HG02943 (cell line): ENCODE measurements at regions not wholly inside any gene's neighbourhood (a gene's known extent, or its start where the extent isn't known, plus 50 kb on each side); places are given as distances from the start of the nearest gene placed in this dataset.
"Not testable (repeated sequence)": the region's sequence is repeated elsewhere in the genome, so short reads cannot be mapped to it uniquely, and the experiment has no call there.

Source experiments
- ATAC-seq: cut with Tn5 transposase; IDR thresholded peaks from one replicate; pipeline ENCODE4 v1.9.1; 2021; ENCODE audit warnings: mild to moderate bottlenecking, low read depth, moderate library complexity; ENCODE audit not compliant: unreplicated experiment

DNA sequence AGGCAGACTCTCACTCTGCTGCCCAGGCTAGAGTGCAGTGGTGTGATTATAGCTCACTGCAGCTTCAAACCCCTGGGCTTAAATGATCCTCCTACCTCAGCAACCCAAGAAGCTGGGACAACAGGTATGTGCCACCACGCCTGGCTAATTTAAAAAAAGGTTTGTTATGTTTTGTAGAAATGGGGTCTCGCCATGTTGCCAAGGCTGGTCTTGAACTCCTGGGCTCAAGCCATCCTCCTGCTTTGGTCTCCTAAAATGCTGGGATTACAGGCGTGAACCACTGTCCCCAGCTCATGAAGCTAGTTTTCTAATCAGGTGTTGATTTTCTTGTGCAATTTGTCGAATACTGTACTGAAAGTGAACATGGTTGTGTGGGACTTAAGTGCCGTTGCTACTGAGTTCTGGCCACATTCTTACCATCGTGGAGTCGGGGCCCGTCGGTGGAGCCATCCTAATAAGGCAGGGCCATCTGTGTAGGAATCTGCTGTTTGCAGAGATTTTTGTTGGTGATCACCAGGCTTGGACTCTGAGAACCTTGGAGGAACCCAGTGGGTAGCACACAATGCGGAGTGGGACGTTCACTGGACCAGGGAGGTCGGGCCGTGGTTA is 193.2 kb downstream of the GOLGA6L6 start:
- no peak for ATAC-seq

- no peak for ATAC-seq
Measured at GRCh38 chr15:20346082-20346805, 195.4 kb downstream of the GOLGA6L6 start.

DNA sequence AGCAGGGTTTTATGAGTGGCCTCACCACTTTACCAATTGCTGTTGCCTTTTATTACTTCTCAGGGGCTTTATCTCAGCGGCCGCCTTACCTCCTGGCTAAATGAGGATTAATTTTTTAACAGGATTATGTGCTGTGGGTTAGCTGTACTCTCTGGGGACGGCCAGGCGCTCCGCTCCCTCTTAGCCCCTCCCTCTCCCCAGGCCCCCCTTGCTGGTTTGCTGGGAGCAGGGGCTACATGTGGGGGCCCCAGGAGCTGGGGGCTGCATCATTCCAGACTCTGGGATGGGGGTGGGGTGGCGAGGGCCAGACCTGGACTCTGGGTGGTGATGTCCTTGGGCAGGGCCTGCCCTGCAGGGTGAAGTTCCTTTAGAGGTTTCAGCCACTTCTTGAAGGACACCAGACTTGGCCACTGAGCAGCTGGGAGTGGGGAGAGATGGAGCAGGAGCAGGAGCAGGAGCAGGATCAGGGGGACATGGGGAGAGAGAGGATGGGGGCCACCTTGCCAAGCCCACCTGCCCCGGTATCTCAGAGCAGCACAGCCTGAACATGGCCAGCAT is 196.1 kb downstream of the GOLGA6L6 start:
- ATAC-seq: no peak

DNA sequence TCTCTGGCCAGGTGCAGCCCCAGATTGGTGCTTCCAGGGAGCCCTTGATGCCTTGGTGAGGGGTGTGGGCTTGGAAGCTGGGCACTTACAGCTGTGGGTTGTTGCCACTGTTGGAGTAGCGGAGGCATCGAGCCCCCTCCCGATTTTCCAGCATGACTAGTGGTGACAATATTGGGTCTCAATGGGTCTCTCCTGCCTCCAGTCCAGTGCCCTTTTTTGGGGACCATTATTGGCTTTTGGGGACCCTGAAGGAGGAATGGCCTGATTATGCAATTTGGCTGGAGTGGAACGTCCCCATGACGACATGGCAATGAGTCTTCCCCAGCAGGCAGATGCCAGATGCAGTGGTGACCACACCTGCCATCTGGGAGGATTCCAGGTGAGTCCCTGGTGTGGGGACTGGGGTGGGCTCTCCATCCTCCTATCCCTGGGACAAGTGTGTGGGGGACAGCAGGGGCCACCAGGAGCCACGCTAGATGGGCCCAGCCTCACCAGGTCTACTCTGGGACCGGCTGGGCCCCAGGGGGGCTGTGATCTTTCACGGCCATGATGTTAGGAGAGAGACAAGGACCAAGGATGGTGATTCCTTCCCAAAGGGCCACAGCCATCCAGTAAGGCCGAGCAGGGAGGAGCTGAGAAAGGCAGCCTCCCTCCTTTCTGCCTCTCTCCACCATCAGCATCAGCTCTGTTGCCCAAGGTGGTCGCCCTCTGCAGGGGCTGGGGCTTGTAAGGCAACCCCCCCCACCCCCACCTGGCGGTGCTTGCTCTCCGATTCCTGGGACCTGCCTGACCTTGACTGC is 196.8 kb downstream of the GOLGA6L6 start:
- ATAC-seq: no peak

- ATAC-seq: not testable (repeated sequence)
Measured at GRCh38 chr15:20343395-20344211, 198.0 kb downstream of the GOLGA6L6 start.

GRCh38 chr15:20342601-20343394 is 198.8 kb downstream of the GOLGA6L6 start:
- ATAC-seq: not testable (repeated sequence)

GRCh38 chr15:20341901-20342600 is 199.5 kb downstream of the GOLGA6L6 start:
- ATAC-seq: no peak

DNA sequence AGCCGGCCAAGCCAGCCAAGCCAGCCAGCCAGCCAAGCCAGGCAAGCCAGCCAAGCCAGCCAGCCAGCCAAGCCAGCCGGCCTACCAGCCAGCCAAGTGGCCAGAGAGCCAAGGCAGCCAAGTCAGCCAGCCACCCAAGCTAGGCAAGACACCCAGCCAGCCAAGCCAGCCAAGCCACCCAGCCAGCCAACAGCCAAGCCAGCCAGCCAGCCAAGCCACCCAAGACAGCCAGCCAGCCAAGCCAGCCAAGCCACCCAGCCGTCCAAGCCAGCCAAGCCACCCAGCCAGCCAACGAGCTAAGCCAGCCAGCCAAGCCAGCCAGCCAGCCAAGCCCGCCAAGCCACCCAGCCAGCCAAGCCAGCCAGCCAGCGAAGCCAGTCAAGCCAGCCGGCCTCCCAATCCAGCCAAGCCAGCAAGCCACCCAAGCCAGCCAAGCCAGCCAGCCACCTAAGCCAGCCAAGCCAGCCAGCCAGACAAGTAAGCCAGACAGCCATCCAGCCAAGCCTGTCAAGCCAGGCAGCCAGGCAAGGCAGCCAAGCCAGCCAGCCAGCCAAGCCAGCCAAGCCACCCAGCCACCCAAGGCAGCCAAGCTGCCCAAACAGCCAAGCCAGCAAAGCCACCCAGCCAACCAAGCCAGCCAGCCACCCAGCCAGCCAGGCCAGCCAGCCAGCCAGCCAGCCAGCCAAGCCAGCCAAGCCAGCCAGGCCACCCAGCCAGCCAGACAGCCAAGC is 200.5 kb downstream of the GOLGA6L6 start:
- ATAC-seq: no peak

DNA sequence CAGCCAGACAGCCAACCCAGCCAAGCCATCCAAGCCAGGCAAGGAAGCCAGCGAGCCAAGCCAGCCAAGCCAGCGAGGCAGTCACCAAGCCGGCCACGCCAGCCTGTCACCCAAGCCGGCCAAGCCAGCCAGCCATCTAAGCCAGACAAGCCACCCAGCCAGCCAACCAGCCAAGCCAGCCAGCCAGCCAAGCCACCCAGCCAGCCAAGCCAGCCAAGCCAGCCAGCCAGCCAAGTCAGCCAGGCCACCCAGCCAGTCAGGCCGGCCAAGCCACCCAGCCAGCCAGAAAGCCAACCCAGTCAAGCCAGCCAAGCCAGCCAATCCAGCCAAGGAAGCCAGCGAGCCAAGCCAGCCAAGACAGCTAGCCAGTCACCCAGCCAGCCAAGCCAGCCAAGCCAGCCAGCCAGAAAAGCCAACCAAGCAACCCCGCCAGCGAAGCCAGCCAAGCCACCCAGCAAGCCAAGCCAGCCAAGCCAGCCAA is 201.2 kb downstream of the GOLGA6L6 start:
- no peak for ATAC-seq

- ATAC-seq: not testable (repeated sequence)
Measured at GRCh38 chr15:20339086-20339791, 202.4 kb downstream of the GOLGA6L6 start.

- ATAC-seq: not testable (repeated sequence)
Measured at GRCh38 chr15:20338671-20339070, 202.9 kb downstream of the GOLGA6L6 start.

GRCh38 chr15:20337238-20337637 is 204.4 kb downstream of the GOLGA6L6 start:
- ATAC-seq: not testable (repeated sequence)

DNA sequence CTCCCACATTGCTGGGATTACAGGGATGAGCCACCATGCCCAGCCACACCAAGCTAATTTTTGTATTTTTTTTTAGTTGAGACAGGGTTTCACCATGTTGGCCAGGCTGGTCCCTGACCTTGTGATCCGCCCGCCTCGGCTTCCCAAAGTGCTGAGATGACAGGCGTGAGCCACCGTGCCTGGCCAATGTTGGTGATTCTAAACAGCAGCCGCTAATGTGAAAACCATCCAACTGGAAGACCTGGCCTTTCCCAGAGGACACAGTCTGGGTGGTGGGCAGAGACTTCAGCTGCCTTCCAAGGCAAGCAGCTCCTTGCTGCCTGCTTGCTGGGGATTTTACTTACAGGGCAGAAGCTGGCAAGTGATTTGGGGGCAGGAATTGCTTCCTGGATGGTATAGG is 207.1 kb downstream of the GOLGA6L6 start:
- ATAC-seq: not testable (repeated sequence)

- ATAC-seq: not testable (repeated sequence)
Measured at GRCh38 chr15:20325751-20326150, 215.8 kb downstream of the GOLGA6L6 start.

- ATAC-seq: not testable (repeated sequence)
Measured at GRCh38 chr15:20317132-20317531, 224.5 kb downstream of the GOLGA6L6 start.

DNA sequence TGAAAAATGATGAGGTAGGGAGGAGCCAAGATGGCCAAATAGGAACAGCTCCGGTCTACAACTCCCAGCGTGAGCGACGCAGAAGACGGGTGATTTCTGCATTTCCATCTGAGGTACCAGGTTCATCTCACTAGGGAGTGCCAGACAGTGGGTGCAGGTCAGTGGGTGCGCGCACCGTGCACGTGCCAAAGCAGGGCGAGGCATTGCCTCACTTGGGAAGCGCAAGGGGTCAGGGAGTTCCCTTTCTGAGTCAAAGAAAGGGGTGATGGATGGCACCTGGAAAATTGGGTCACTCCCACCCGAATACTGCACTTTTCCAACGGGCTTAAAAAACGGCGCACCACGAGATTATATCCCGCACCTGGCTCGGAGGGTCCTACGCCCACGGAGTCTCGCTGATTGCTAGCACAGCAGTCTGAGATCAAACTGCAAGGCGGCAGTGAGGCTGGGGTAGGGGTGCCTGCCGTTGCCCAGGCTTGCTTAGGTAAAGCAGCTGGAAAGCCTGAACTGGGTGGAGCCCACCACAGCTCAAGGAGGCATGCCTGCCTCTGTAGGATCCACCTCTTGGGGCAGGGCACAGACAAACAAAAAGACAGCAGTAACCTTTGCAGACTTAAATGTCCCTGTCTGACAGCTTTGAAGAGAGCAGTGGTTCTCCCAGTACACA is 230.5 kb downstream of the GOLGA6L6 start:
- ATAC-seq: not testable (repeated sequence)

GRCh38 chr15:20310603-20311002 is 231.0 kb downstream of the GOLGA6L6 start:
- no peak for ATAC-seq
